ENCODE measurements at regions not wholly inside any gene's neighbourhood (a gene's known extent, or its start where the extent isn't known, plus 50 kb on each side); places are given as distances from the start of the nearest gene placed in this dataset.
A peak's percentile ranks its signal among the peaks of the same experiment; 100 is the strongest.
"Not testable (repeated sequence)": the region's sequence is repeated elsewhere in the genome, so short reads cannot be mapped to it uniquely, and the experiment has no call there.

DNA sequence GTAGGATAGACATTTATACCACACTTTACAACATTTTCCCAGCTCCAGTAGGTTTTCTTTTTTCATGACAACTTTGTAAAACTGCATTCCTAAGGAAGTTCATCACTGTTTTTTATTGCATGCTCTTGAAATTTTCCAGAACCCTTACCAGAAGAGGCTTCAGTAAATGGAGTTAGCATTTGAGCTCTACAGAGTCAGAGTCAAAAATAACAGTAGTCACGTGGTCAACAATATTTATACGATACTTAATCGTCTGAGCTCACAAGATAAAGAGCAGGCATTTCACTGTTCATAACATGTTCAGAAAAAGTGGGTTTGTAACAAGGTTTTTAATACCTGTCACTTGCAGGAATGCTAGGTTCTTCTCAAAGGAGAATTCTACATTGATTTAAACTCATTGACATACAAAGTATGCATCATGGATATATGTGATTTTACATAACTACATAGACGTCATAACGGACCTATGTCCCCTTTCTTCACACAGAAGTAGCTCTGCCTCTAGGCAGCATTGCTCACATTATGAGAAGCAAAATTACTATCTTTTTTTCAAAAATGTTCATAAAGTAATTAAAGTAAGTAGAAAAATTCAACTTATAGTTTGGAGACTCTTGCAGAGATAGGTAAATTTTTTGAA, 187.0 kb upstream of the COL3A1 start:
- peak in 1 of 2 donors; percentile 24 for DNase-seq
- no peak for FAIRE-seq
- 68 to 77% (median 74%) methylated on average over 5 of the region's 5 CpGs for WGBS, 3 donors
- Histone ChIP-seq H3K27me3 (ENCODE audit: control insufficient read depth in 3 of 3, insufficient read depth in 3 of 3, low read length in 3 of 3) (no peaks in the 10 kb centered on the region), H3K27ac (ENCODE audit: low read depth in 1 of 3, low read length in 2 of 3) (peak overlapping the region in 2 of 3 donors; percentile 73 to 82), H3K36me3 (ENCODE audit: control insufficient read depth in 3 of 3, insufficient read depth in 2 of 3, low read depth in 1 of 3, low read length in 3 of 3) (no peaks in the 10 kb centered on the region), H3K4me1 (ENCODE audit: control insufficient read depth in 3 of 3, insufficient read depth in 2 of 3, low read depth in 1 of 3, low read length in 2 of 3) (no peaks in the 10 kb centered on the region), H3K4me3 (ENCODE audit: low read depth in 1 of 3, low read length in 3 of 3) (no peak overlapping the region), H3K9me3 (ENCODE audit: control insufficient read depth in 2 of 2, insufficient read depth in 1 of 2, low read depth in 1 of 2, low read length in 1 of 2) (no peaks in the 10 kb centered on the region)

DNA sequence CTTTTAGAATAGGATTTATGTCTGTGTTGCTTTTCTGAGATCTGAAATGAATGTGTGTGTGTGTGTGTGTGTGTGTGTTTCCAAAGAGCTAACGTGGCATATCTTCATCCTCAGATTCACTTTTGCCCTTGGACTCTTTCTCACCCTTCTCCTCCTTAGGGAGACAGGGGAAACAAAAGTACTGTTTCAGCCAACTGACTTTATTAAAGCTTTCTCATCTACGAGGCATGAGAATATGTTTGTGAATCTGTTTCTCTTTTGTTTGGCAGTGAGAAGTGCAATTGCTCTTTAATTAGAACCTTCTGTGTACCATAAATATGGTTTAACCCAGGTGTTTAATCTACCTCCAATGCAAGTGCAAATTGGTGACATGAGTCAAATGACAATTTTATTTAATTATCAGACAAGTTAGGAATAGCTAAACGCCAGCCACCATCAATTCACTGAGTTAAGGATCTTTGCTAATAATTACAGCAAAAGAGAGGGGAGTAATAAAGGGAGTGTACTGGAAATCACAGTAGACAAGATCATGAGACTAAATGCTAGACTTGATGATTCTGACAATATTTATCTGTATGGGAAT, 186.4 kb upstream of the COL3A1 start:
- no peaks in the 10 kb centered on the region for H3K27me3 ChIP-seq (ENCODE audit: control insufficient read depth in 3 of 3, insufficient read depth in 3 of 3, low read length in 3 of 3)
- DNase-seq = no peak
- peak overlapping the region in 2 of 3 donors; percentile 73 to 82 for H3K27ac ChIP-seq (ENCODE audit: low read depth in 1 of 3, low read length in 2 of 3)
- FAIRE-seq = no peak
- no peaks in the 10 kb centered on the region for H3K4me1 ChIP-seq (ENCODE audit: control insufficient read depth in 3 of 3, insufficient read depth in 2 of 3, low read depth in 1 of 3, low read length in 2 of 3)
- H3K9me3 ChIP-seq (ENCODE audit: control insufficient read depth in 2 of 2, insufficient read depth in 1 of 2, low read depth in 1 of 2, low read length in 1 of 2) = no peaks in the 10 kb centered on the region
- WGBS, 3 donors = 31 to 41% (median 35%) methylated on average over 3 of the region's 3 CpGs
- H3K4me3 ChIP-seq (ENCODE audit: low read depth in 1 of 3, low read length in 3 of 3) = no peak overlapping the region
- H3K36me3 ChIP-seq (ENCODE audit: control insufficient read depth in 3 of 3, insufficient read depth in 2 of 3, low read depth in 1 of 3, low read length in 3 of 3) = no peaks in the 10 kb centered on the region

DNA sequence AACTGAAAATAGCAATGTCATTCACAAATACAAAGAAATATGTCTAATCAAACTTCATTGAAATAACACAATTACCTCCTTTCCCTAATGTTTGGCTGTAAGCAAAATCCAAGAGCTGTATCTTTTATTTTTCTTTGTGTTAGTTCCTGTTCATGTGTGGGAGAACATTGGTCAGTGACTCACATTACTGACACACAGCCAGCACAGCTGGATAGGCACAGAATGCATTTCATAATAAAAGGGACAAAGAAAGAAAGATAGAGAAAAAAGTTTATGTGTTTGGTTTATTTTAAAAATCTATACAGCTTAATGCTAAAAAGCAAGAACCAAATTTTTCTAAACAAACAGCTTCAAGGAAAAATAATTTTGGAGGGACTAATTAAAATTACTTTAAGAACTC, 185.6 kb upstream of the COL3A1 start:
- Histone ChIP-seq H3K4me3 (ENCODE audit: low read depth in 1 of 3, low read length in 3 of 3) (no peak overlapping the region), H3K36me3 (ENCODE audit: control insufficient read depth in 3 of 3, insufficient read depth in 2 of 3, low read depth in 1 of 3, low read length in 3 of 3) (no peaks in the 10 kb centered on the region), H3K9me3 (ENCODE audit: control insufficient read depth in 2 of 2, insufficient read depth in 1 of 2, low read depth in 1 of 2, low read length in 1 of 2) (no peaks in the 10 kb centered on the region), H3K4me1 (ENCODE audit: control insufficient read depth in 3 of 3, insufficient read depth in 2 of 3, low read depth in 1 of 3, low read length in 2 of 3) (no peaks in the 10 kb centered on the region), H3K27ac (ENCODE audit: low read depth in 1 of 3, low read length in 2 of 3) (peak overlapping the region in 1 of 3 donors; percentile 35), H3K27me3 (ENCODE audit: control insufficient read depth in 3 of 3, insufficient read depth in 3 of 3, low read length in 3 of 3) (no peaks in the 10 kb centered on the region)
- no peak for FAIRE-seq
- peak in 1 of 2 donors; percentile 6 for DNase-seq

GRCh38 chr2:188789951-188790350, 184.2 kb upstream of the COL3A1 start:
- H3K36me3 ChIP-seq (ENCODE audit: control insufficient read depth in 3 of 3, insufficient read depth in 2 of 3, low read depth in 1 of 3, low read length in 3 of 3) = no peaks in the 10 kb centered on the region
- H3K4me3 ChIP-seq (ENCODE audit: low read depth in 1 of 3, low read length in 3 of 3) = no peak overlapping the region
- DNase-seq = no peak
- FAIRE-seq = no peak
- no peaks in the 10 kb centered on the region for H3K27me3 ChIP-seq (ENCODE audit: control insufficient read depth in 3 of 3, insufficient read depth in 3 of 3, low read length in 3 of 3)
- 81 to 100% (median 81%) methylated on average over 1 of the region's 1 CpG for WGBS, 3 donors
- no peaks in the 10 kb centered on the region for H3K4me1 ChIP-seq (ENCODE audit: control insufficient read depth in 3 of 3, insufficient read depth in 2 of 3, low read depth in 1 of 3, low read length in 2 of 3)
- H3K27ac ChIP-seq (ENCODE audit: low read depth in 1 of 3, low read length in 2 of 3) = no peak overlapping the region
- no peaks in the 10 kb centered on the region for H3K9me3 ChIP-seq (ENCODE audit: control insufficient read depth in 2 of 2, insufficient read depth in 1 of 2, low read depth in 1 of 2, low read length in 1 of 2)

DNA sequence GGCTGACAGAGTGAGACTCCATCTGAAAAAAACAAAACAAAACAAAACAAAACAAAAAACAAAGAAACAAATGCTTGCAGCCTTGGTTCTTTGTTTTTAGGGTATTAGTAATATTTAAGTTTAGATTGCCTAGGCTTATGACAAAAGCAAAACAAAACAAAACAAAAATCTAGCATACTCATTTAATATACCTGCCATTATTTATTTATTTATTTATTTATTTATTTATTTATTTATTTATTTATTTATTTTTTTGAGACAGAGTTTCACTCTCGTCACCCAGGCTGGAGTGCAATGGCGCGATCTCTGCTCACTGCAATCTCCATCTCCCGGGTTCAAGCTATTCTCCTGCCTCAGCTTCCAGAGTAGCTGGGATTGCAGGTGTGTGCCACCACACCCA, 179.7 kb upstream of the COL3A1 start:
- FAIRE-seq; H3K4me3 ChIP-seq (ENCODE audit: low read depth in 1 of 3, low read length in 3 of 3); H3K4me1 ChIP-seq (ENCODE audit: control insufficient read depth in 3 of 3, insufficient read depth in 2 of 3, low read depth in 1 of 3, low read length in 2 of 3); DNase-seq; H3K27ac ChIP-seq (ENCODE audit: low read depth in 1 of 3, low read length in 2 of 3); H3K27me3 ChIP-seq (ENCODE audit: control insufficient read depth in 3 of 3, insufficient read depth in 3 of 3, low read length in 3 of 3); H3K36me3 ChIP-seq (ENCODE audit: control insufficient read depth in 3 of 3, insufficient read depth in 2 of 3, low read depth in 1 of 3, low read length in 3 of 3); H3K9me3 ChIP-seq (ENCODE audit: control insufficient read depth in 2 of 2, insufficient read depth in 1 of 2, low read depth in 1 of 2, low read length in 1 of 2): not testable (repeated sequence)
- WGBS, 3 donors = 92 to 95% (median 95%) methylated on average over 4 of the region's 4 CpGs

GRCh38 chr2:188795762-188796161, 178.4 kb upstream of the COL3A1 start:
- H3K27ac ChIP-seq (ENCODE audit: low read depth in 1 of 3, low read length in 2 of 3) = no peak overlapping the region
- H3K4me3 ChIP-seq (ENCODE audit: low read depth in 1 of 3, low read length in 3 of 3) = no peak overlapping the region
- no peaks in the 10 kb centered on the region for H3K27me3 ChIP-seq (ENCODE audit: control insufficient read depth in 3 of 3, insufficient read depth in 3 of 3, low read length in 3 of 3)
- no peaks in the 10 kb centered on the region for H3K36me3 ChIP-seq (ENCODE audit: control insufficient read depth in 3 of 3, insufficient read depth in 2 of 3, low read depth in 1 of 3, low read length in 3 of 3)
- FAIRE-seq (no peak), DNase-seq (no peak)
- no peaks in the 10 kb centered on the region for H3K9me3 ChIP-seq (ENCODE audit: control insufficient read depth in 2 of 2, insufficient read depth in 1 of 2, low read depth in 1 of 2, low read length in 1 of 2)
- H3K4me1 ChIP-seq (ENCODE audit: control insufficient read depth in 3 of 3, insufficient read depth in 2 of 3, low read depth in 1 of 3, low read length in 2 of 3) = no peaks in the 10 kb centered on the region

DNA sequence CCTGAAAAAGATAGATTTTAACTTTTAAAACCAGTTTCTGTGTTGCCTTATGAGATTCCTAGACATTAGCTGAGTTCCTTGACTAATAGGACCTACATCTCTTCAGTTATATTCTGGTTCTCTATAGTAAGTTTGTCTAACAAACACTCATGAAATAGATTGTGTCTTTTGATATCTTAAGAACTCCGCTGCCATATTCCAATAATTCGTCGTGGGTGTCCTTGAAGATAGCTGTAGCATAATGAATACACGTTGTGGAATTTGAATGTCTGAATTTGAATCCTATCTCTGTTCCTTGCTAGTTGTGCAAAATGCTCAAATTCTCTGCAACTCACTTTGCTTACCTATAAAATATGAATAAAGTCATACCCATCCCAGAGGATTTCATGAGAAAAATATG, 176.8 kb upstream of the COL3A1 start:
- no peaks in the 10 kb centered on the region for H3K36me3 ChIP-seq (ENCODE audit: control insufficient read depth in 3 of 3, insufficient read depth in 2 of 3, low read depth in 1 of 3, low read length in 3 of 3)
- no peak overlapping the region for H3K27ac ChIP-seq (ENCODE audit: low read depth in 1 of 3, low read length in 2 of 3)
- WGBS, 3 donors = 65 to 72% (median 70%) methylated on average over 4 of the region's 4 CpGs
- H3K4me1 ChIP-seq (ENCODE audit: control insufficient read depth in 3 of 3, insufficient read depth in 2 of 3, low read depth in 1 of 3, low read length in 2 of 3) = no peaks in the 10 kb centered on the region
- no peaks in the 10 kb centered on the region for H3K27me3 ChIP-seq (ENCODE audit: control insufficient read depth in 3 of 3, insufficient read depth in 3 of 3, low read length in 3 of 3)
- peaks cover 0 to 4% of the 10 kb centered on the region in 2 donors for H3K9me3 ChIP-seq (ENCODE audit: control insufficient read depth in 2 of 2, insufficient read depth in 1 of 2, low read depth in 1 of 2, low read length in 1 of 2)
- DNase-seq (no peak), FAIRE-seq (no peak)
- H3K4me3 ChIP-seq (ENCODE audit: low read depth in 1 of 3, low read length in 3 of 3) = no peak overlapping the region

GRCh38 chr2:188798159-188798558, 176.0 kb upstream of the COL3A1 start:
- peaks cover 0 to 10% of the 10 kb centered on the region in 2 donors for H3K9me3 ChIP-seq (ENCODE audit: control insufficient read depth in 2 of 2, insufficient read depth in 1 of 2, low read depth in 1 of 2, low read length in 1 of 2)
- no peaks in the 10 kb centered on the region for H3K36me3 ChIP-seq (ENCODE audit: control insufficient read depth in 3 of 3, insufficient read depth in 2 of 3, low read depth in 1 of 3, low read length in 3 of 3)
- H3K27ac ChIP-seq (ENCODE audit: low read depth in 1 of 3, low read length in 2 of 3) = no peak overlapping the region
- DNase-seq (peak in 1 of 2 donors; percentile 9), FAIRE-seq (no peak)
- no peaks in the 10 kb centered on the region for H3K27me3 ChIP-seq (ENCODE audit: control insufficient read depth in 3 of 3, insufficient read depth in 3 of 3, low read length in 3 of 3)
- H3K4me3 ChIP-seq (ENCODE audit: low read depth in 1 of 3, low read length in 3 of 3) = no peak overlapping the region
- H3K4me1 ChIP-seq (ENCODE audit: control insufficient read depth in 3 of 3, insufficient read depth in 2 of 3, low read depth in 1 of 3, low read length in 2 of 3) = no peaks in the 10 kb centered on the region
- WGBS, 3 donors = 37 to 64% (median 59%) methylated on average over 4 of the region's 4 CpGs

- Histone ChIP-seq H3K9me3 (ENCODE audit: control insufficient read depth in 2 of 2, insufficient read depth in 1 of 2, low read depth in 1 of 2, low read length in 1 of 2) (peaks cover 0 to 16% of the 10 kb centered on the region in 2 donors), H3K27ac (ENCODE audit: low read depth in 1 of 3, low read length in 2 of 3) (no peak overlapping the region), H3K4me3 (ENCODE audit: low read depth in 1 of 3, low read length in 3 of 3) (no peak overlapping the region), H3K27me3 (ENCODE audit: control insufficient read depth in 3 of 3, insufficient read depth in 3 of 3, low read length in 3 of 3) (no peaks in the 10 kb centered on the region), H3K36me3 (ENCODE audit: control insufficient read depth in 3 of 3, insufficient read depth in 2 of 3, low read depth in 1 of 3, low read length in 3 of 3) (no peaks in the 10 kb centered on the region), H3K4me1 (ENCODE audit: control insufficient read depth in 3 of 3, insufficient read depth in 2 of 3, low read depth in 1 of 3, low read length in 2 of 3) (no peaks in the 10 kb centered on the region)
- FAIRE-seq = no peak
- WGBS, 3 donors = 55 to 79% (median 62%) methylated on average over 4 of the region's 4 CpGs
- no peak for DNase-seq
Observed at GRCh38 chr2:188805219-188805618, 169.0 kb upstream of the COL3A1 start.

Measured in small intestine (tissue), 7 donors.